Right cardiac atrium (tissue), 5 donors: ENCODE measurements at regions not wholly inside any gene's neighbourhood (a gene's known extent, or its start where the extent isn't known, plus 50 kb on each side); places are given as distances from the start of the nearest gene placed in this dataset.
"Not testable (repeated sequence)": the region's sequence is repeated elsewhere in the genome, so short reads cannot be mapped to it uniquely, and the experiment has no call there.

ENCODE experiments used
- ATAC-seq, 2 donors: fragments of 200-7000 bp; cut with Tn5 transposase; one replicate each; pipeline versions ENCODE4 v1.8.0 to v1.9.1; 2020; ENCODE audit warnings: moderate library complexity in 2 of 2, mild to moderate bottlenecking in 1 of 2
- DNase-seq, 3 donors: peaks; one replicate each; pipeline ENCODE4 v3.0.0-alpha.2; 2020
- H3K27ac ChIP-seq: one replicate; pipeline ENCODE4 v1.5.1; 2013; ENCODE audit warnings: mild to moderate bottlenecking, low read length, control low read depth, moderate library complexity
- H3K27me3 ChIP-seq: one replicate; pipeline ENCODE4 v1.6.1; 2013; ENCODE audit not compliant: control insufficient read depth, insufficient read depth
- H3K4me1 ChIP-seq: one replicate; pipeline ENCODE4 v1.6.1; 2013; ENCODE audit warnings: low read length; ENCODE audit not compliant: control insufficient read depth, insufficient read depth
- H3K4me3 ChIP-seq: one replicate; pipeline ENCODE4 v1.5.1; 2013; ENCODE audit warnings: low read length, control low read depth
- H3K9me3 ChIP-seq: one replicate; pipeline ENCODE4 v1.6.1; 2013; ENCODE audit warnings: low read length; ENCODE audit not compliant: control insufficient read depth
- WGBS: extraction: QIAGEN DNeasy Blood & Tissue Kit; methylation state at CpG from one replicate; pipeline ENCODE4 v1.1.7; 2013; 5-methylcytosine and 5-hydroxymethylcytosine counted together
- intact Hi-C, 4 donors: fragments of 100-400 bp; cut with DNase I; formaldehyde crosslinking; loops; one replicate each; pipeline versions ENCODE4 v1.11.0 to v1.14.0; 2022 to 2023
- donor health status: healthy with polysubstance abuse.
- donor health status: DM: no; HTN: yes; CAD: no.
- donor health status: DM: no; HTN: no; CAD: no.
- donor health status: DM: no; HTN: yes; CAD: no; lungs with severe emphysema.
- donor health status: DM: yes; HTN: yes; CAD: no.

- no peak for DNase-seq
- intact Hi-C loops, result no loop called here
- Histone ChIP-seq H3K4me3 (no peak overlapping the region), H3K9me3 (no peaks in the 10 kb centered on the region), H3K27me3 (no peaks in the 10 kb centered on the region), H3K4me1 (no peaks in the 10 kb centered on the region), H3K27ac (no peak overlapping the region)
- ATAC-seq, result no peak
- WGBS, result 79% methylated on average over 2 of the region's 2 CpGs
Observed at GRCh38 chr1:238350471-238350870, 459.7 kb upstream of the ZP4 start.

- Histone ChIP-seq H3K27me3 (no peaks in the 10 kb centered on the region), H3K4me3 (no peak overlapping the region), H3K27ac (no peak overlapping the region), H3K9me3 (no peaks in the 10 kb centered on the region), H3K4me1 (no peaks in the 10 kb centered on the region)
- WGBS, result 39% methylated on average over 1 of the region's 1 CpG
- ATAC-seq (no peak), DNase-seq (no peak)
- intact Hi-C loops, result no loop called here
Observed at GRCh38 chr1:238346340-238346739, 455.6 kb upstream of the ZP4 start.

- intact Hi-C loops, result no loop called here
- no peak overlapping the region for H3K4me3 ChIP-seq
- H3K27ac ChIP-seq, result no peak overlapping the region
- no peaks in the 10 kb centered on the region for H3K4me1 ChIP-seq
- DNase-seq (no peak), ATAC-seq (no peak)
- no peaks in the 10 kb centered on the region for H3K9me3 ChIP-seq
- WGBS, result 79% methylated on average over 6 of the region's 6 CpGs
- no peaks in the 10 kb centered on the region for H3K27me3 ChIP-seq
Observed at GRCh38 chr1:238345837-238346236, 455.1 kb upstream of the ZP4 start.

- no peak overlapping the region for H3K27ac ChIP-seq
- no peak overlapping the region for H3K4me3 ChIP-seq
- intact Hi-C loops, result no loop called here
- 59% methylated on average over 3 of the region's 3 CpGs for WGBS
- ATAC-seq (no peak), DNase-seq (no peak)
- H3K9me3 ChIP-seq, result no peaks in the 10 kb centered on the region
- no peaks in the 10 kb centered on the region for H3K4me1 ChIP-seq
- H3K27me3 ChIP-seq, result no peaks in the 10 kb centered on the region
Observed at GRCh38 chr1:238343852-238344251, 453.1 kb upstream of the ZP4 start.

- H3K27me3 ChIP-seq, result no peaks in the 10 kb centered on the region
- intact Hi-C loops, result no loop called here
- DNase-seq (no peak), ATAC-seq (no peak)
- no peaks in the 10 kb centered on the region for H3K4me1 ChIP-seq
- H3K9me3 ChIP-seq, result no peaks in the 10 kb centered on the region
- no peak overlapping the region for H3K4me3 ChIP-seq
- WGBS, result 77% methylated on average over 2 of the region's 2 CpGs
- H3K27ac ChIP-seq, result no peak overlapping the region
Observed at GRCh38 chr1:238341395-238341794, 450.7 kb upstream of the ZP4 start.

DNA sequence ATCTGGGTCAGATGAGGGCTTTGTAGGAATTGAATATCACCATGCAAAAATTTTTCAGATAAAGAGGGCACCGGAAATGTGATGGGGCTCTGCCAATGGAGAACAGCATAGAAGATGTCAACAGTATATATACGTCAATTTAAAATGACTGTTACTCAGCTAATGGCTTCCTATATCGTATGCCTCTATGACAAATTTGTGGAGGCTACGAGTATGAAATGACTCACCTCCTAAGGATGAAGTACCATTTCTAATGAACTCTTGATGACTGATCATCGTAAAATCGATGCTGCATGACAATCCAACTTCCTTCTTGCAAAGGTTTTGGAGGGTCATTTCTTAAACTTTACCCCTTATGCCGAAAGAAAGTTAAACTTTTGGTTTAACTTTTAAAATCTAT lies 450.3 kb upstream of the ZP4 start:
- Histone ChIP-seq H3K9me3 (no peaks in the 10 kb centered on the region), H3K27me3 (no peaks in the 10 kb centered on the region), H3K27ac (no peak overlapping the region), H3K4me3 (no peak overlapping the region), H3K4me1 (no peaks in the 10 kb centered on the region)
- WGBS, result 69% methylated on average over 7 of the region's 7 CpGs
- intact Hi-C loops, result no loop called here
- ATAC-seq (no peak), DNase-seq (no peak)

GRCh38 chr1:238336531-238336930 lies 445.8 kb upstream of the ZP4 start:
- WGBS, result 63% methylated on average over 7 of the region's 7 CpGs
- intact Hi-C loops, result no loop called here
- no peak overlapping the region for H3K27ac ChIP-seq

GRCh38 chr1:238334170-238334569 lies 443.4 kb upstream of the ZP4 start:
- no peaks in the 10 kb centered on the region for H3K9me3 ChIP-seq
- H3K4me3 ChIP-seq, result no peak overlapping the region
- no peaks in the 10 kb centered on the region for H3K4me1 ChIP-seq
- no peaks in the 10 kb centered on the region for H3K27me3 ChIP-seq
- ATAC-seq (no peak), DNase-seq (no peak)
- H3K27ac ChIP-seq, result no peak overlapping the region
- 87% methylated on average over 1 of the region's 1 CpG for whole genome bisulfite sequencing
- intact Hi-C loops, result no loop called here

More at GRCh38 chr1:238336531-238336930, 445.8 kb upstream of the ZP4 start:
- DNase-seq (no peak), ATAC-seq (no peak)
- H3K4me3 ChIP-seq, result no peak overlapping the region
- no peaks in the 10 kb centered on the region for H3K4me1 ChIP-seq
- no peaks in the 10 kb centered on the region for H3K27me3 ChIP-seq
- H3K9me3 ChIP-seq, result no peaks in the 10 kb centered on the region

DNA sequence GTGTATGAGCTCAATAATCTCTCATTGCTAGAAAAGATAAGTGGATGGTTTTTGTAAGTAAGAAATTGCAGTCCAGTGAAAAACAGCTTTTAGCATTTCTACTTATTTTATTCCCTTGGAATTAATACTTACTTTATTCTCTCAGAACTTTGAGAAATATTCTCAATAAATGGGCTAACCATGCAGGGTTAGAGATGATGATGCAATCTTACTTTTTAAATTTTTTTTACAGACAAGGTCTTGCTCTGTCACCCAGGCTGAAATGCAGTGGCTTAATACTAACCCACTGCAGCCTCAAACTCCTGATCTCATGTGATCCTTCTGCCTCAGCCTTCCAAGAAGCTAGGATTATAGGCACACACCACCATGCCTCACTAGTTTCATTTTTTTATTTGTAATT lies 440.8 kb upstream of the ZP4 start:
- intact Hi-C loops, result no loop called here
- ATAC-seq (no peak), DNase-seq (no peak)
- Histone ChIP-seq H3K27ac (no peak overlapping the region), H3K4me3 (no peak overlapping the region), H3K27me3 (no peaks in the 10 kb centered on the region), H3K4me1 (no peaks in the 10 kb centered on the region), H3K9me3 (no peaks in the 10 kb centered on the region)

- 40% methylated on average over 1 of the region's 1 CpG for WGBS
- ATAC-seq (no peak), DNase-seq (no peak)
- intact Hi-C loops, result no loop called here
- no peak overlapping the region for H3K27ac ChIP-seq
- no peaks in the 10 kb centered on the region for H3K9me3 ChIP-seq
- no peak overlapping the region for H3K4me3 ChIP-seq
- no peaks in the 10 kb centered on the region for H3K27me3 ChIP-seq
- no peaks in the 10 kb centered on the region for H3K4me1 ChIP-seq
Observed at GRCh38 chr1:238329671-238330070, 438.9 kb upstream of the ZP4 start.

- intact Hi-C loops, H3K9me3 ChIP-seq, H3K4me3 ChIP-seq, H3K4me1 ChIP-seq, H3K27ac ChIP-seq, ATAC-seq, H3K27me3 ChIP-seq: not testable (repeated sequence)
- peak in 1 of 3 donors; percentile 39 for DNase-seq
- 91% methylated on average over 22 of the region's 22 CpGs for WGBS
Observed at GRCh38 chr1:238327033-238327432, 436.3 kb upstream of the ZP4 start.

- DNase-seq, H3K4me1 ChIP-seq, intact Hi-C loops, H3K4me3 ChIP-seq, H3K27me3 ChIP-seq, H3K9me3 ChIP-seq, ATAC-seq, H3K27ac ChIP-seq: not testable (repeated sequence)
- WGBS, result 86% methylated on average over 9 of the region's 9 CpGs
Observed at GRCh38 chr1:238326479-238326878, 435.8 kb upstream of the ZP4 start.
